Astrocyte (in vitro differentiated cells and primary cell): ENCODE measurements at regions not wholly inside any gene's neighbourhood (a gene's known extent, or its start where the extent isn't known, plus 50 kb on each side); places are given as distances from the start of the nearest gene placed in this dataset.
"Not testable (repeated sequence)": the region's sequence is repeated elsewhere in the genome, so short reads cannot be mapped to it uniquely, and the experiment has no call there.

Experiments used
- DNase-seq: peaks from one replicate; pipeline ENCODE4 v3.0.0-alpha.2; 2010; ENCODE audit warnings: low read depth
- FAIRE-seq: peaks from 2 replicates; lab custom pipeline; 2011; peaks lifted over from hg19 to GRCh38; lab: Jason Lieb, UNC
- H2AFZ ChIP-seq: 2 replicates; pipeline ENCODE4 v1.6.0; 2012; ENCODE audit warnings: low read depth, low read length, inconsistent platforms
- H3K27ac ChIP-seq: 2 replicates; pipeline ENCODE4 v1.5.1; 2011; ENCODE audit warnings: low read depth, low read length, inconsistent platforms
- H3K27me3 ChIP-seq: 2 replicates; pipeline ENCODE4 v1.6.0; 2011; ENCODE audit warnings: low read length, inconsistent platforms; ENCODE audit not compliant: insufficient read depth
- H3K36me3 ChIP-seq: 2 replicates; pipeline ENCODE4 v1.5.1; 2011; ENCODE audit warnings: low read length, inconsistent platforms; ENCODE audit not compliant: insufficient read depth
- H3K4me1 ChIP-seq: 2 replicates; pipeline ENCODE4 v1.5.1; 2011; ENCODE audit warnings: low read length, inconsistent platforms; ENCODE audit not compliant: insufficient read depth
- H3K4me2 ChIP-seq: 2 replicates; pipeline ENCODE4 v1.6.0; 2012; ENCODE audit warnings: low read length, inconsistent platforms
- H3K4me3 ChIP-seq: 2 replicates; pipeline ENCODE4 v1.5.1; 2011; ENCODE audit warnings: low read depth, mild to moderate bottlenecking, low read length, inconsistent platforms; ENCODE audit not compliant: insufficient read depth
- H3K79me2 ChIP-seq: 2 replicates; pipeline ENCODE4 v1.6.0; 2012; ENCODE audit warnings: mild to moderate bottlenecking, low read length, inconsistent platforms; ENCODE audit not compliant: insufficient read depth
- H3K9ac ChIP-seq: 2 replicates; pipeline ENCODE4 v1.6.0; 2012; ENCODE audit warnings: mild to moderate bottlenecking, low read length, inconsistent platforms
- H3K9me3 ChIP-seq: 2 replicates; pipeline ENCODE4 v1.5.1; 2012; ENCODE audit warnings: low read depth, mild to moderate bottlenecking, low read length, inconsistent platforms; ENCODE audit not compliant: insufficient read depth
- H4K20me1 ChIP-seq: 2 replicates; pipeline ENCODE4 v1.6.0; 2012; ENCODE audit warnings: low read length, inconsistent platforms; ENCODE audit not compliant: insufficient read depth
- H3K27ac Mint-ChIP-seq: one replicate; pipeline ENCODE4 v1.8.0; 2021; ENCODE audit warnings: mild to moderate bottlenecking, mixed read lengths; ENCODE audit not compliant: unreplicated experiment
- H3K27me3 Mint-ChIP-seq: one replicate; pipeline ENCODE4 v1.8.0; 2021; ENCODE audit warnings: low read depth, mixed read lengths; ENCODE audit not compliant: unreplicated experiment
- H3K36me3 Mint-ChIP-seq: one replicate; pipeline ENCODE4 v1.8.0; 2021; ENCODE audit warnings: low read depth, mixed read lengths; ENCODE audit not compliant: unreplicated experiment
- H3K4me1 Mint-ChIP-seq: one replicate; pipeline ENCODE4 v1.8.0; 2021; ENCODE audit warnings: low read depth, mixed read lengths; ENCODE audit not compliant: unreplicated experiment
- H3K4me3 Mint-ChIP-seq: one replicate; pipeline ENCODE4 v1.8.0; 2021; ENCODE audit warnings: mild to moderate bottlenecking, moderate library complexity, mixed read lengths; ENCODE audit not compliant: unreplicated experiment
- H3K9me3 Mint-ChIP-seq: one replicate; pipeline ENCODE4 v1.8.0; 2021; ENCODE audit warnings: mild to moderate bottlenecking, mixed read lengths; ENCODE audit not compliant: unreplicated experiment
- EZH2 ChIP-seq: IDR thresholded peaks from 2 replicates; pipeline ENCODE4 v1.6.1; 2012; ENCODE audit warnings: mild to moderate bottlenecking, low read length, inconsistent platforms; ENCODE audit not compliant: insufficient read depth
- TF ChIP-seq, protein P1 (sequence below): IDR thresholded peaks from 2 replicates; pipeline ENCODE4 v1.5.1; 2011; ENCODE audit warnings: low read depth, mild to moderate bottlenecking, inconsistent platforms, low read length, moderate library complexity; ENCODE audit not compliant: insufficient read depth

DNA sequence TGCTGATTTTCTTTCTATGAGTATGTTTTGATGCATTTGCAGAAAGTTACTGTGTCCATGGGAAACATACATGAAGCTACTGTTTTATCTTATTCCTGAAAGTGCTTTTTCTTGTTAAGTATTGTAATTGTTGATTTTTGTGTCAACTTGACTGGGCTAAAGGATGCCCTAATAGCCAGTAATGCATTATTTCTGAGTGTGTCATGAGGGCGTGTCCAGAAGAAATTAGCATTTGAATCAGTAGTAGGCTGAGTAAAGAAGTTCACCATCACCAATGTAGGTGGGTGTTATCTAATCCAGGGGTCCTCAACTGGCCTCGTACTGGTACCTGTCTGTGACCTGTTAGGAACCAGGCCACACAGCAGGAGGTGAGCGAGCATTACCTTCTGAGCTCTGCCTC lies 760.2 kb downstream of the PLA2G4A start:
- H3K9ac ChIP-seq = no peak overlapping the region
- peak; percentile 8 for DNase-seq
- Mint-ChIP-seq H3K4me3 (no peak overlapping the region), H3K36me3 (no peaks in the 10 kb centered on the region), H3K27me3 (no peaks in the 10 kb centered on the region), H3K9me3 (peaks cover 1% of the 10 kb centered on the region), H3K27ac (no peak overlapping the region), H3K4me1 (no peaks in the 10 kb centered on the region)
- H3K27ac ChIP-seq = no peak overlapping the region
- TF ChIP-seq EZH2 = no peak
- TF ChIP-seq, protein P1, sequence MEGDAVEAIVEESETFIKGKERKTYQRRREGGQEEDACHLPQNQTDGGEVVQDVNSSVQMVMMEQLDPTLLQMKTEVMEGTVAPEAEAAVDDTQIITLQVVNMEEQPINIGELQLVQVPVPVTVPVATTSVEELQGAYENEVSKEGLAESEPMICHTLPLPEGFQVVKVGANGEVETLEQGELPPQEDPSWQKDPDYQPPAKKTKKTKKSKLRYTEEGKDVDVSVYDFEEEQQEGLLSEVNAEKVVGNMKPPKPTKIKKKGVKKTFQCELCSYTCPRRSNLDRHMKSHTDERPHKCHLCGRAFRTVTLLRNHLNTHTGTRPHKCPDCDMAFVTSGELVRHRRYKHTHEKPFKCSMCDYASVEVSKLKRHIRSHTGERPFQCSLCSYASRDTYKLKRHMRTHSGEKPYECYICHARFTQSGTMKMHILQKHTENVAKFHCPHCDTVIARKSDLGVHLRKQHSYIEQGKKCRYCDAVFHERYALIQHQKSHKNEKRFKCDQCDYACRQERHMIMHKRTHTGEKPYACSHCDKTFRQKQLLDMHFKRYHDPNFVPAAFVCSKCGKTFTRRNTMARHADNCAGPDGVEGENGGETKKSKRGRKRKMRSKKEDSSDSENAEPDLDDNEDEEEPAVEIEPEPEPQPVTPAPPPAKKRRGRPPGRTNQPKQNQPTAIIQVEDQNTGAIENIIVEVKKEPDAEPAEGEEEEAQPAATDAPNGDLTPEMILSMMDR = no peak
- no peaks in the 10 kb centered on the region for H3K27me3 ChIP-seq
- no peak overlapping the region for H3K4me2 ChIP-seq
- no peaks in the 10 kb centered on the region for H3K79me2 ChIP-seq
- no peak overlapping the region for H2AFZ ChIP-seq
- FAIRE-seq = no peak
- no peak overlapping the region for H3K4me3 ChIP-seq
- H3K9me3 ChIP-seq = no peaks in the 10 kb centered on the region
- H4K20me1 ChIP-seq = no peaks in the 10 kb centered on the region
- H3K4me1 ChIP-seq = no peaks in the 10 kb centered on the region
- H3K36me3 ChIP-seq = no peaks in the 10 kb centered on the region

- H3K9ac ChIP-seq = no peak overlapping the region
- TF ChIP-seq, protein P1 = no peak
- no peaks in the 10 kb centered on the region for H3K27me3 Mint-ChIP-seq
- no peak overlapping the region for H3K4me3 ChIP-seq
- DNase-seq (no peak), FAIRE-seq (no peak)
- H3K4me2 ChIP-seq = no peak overlapping the region
- H3K4me3 Mint-ChIP-seq = no peak overlapping the region
- no peaks in the 10 kb centered on the region for H3K27me3 ChIP-seq
- H3K36me3 ChIP-seq = no peaks in the 10 kb centered on the region
- no peak overlapping the region for H2AFZ ChIP-seq
- no peaks in the 10 kb centered on the region for H3K36me3 Mint-ChIP-seq
- no peak overlapping the region for H3K27ac Mint-ChIP-seq
- H4K20me1 ChIP-seq = no peaks in the 10 kb centered on the region
- no peaks in the 10 kb centered on the region for H3K9me3 Mint-ChIP-seq
- H3K27ac ChIP-seq = no peak overlapping the region
- H3K79me2 ChIP-seq = no peaks in the 10 kb centered on the region
- H3K9me3 ChIP-seq = no peaks in the 10 kb centered on the region
- H3K4me1 Mint-ChIP-seq = no peaks in the 10 kb centered on the region
- H3K4me1 ChIP-seq = no peaks in the 10 kb centered on the region
Observed at GRCh38 chr1:187605736-187606135, 777.0 kb downstream of the PLA2G4A start.

- H3K4me3 ChIP-seq, H3K27me3 ChIP-seq, H3K79me2 ChIP-seq, H3K27ac ChIP-seq, H3K4me1 Mint-ChIP-seq, H3K4me3 Mint-ChIP-seq, H3K36me3 ChIP-seq, H3K9ac ChIP-seq, H3K36me3 Mint-ChIP-seq, H3K4me2 ChIP-seq, H2AFZ ChIP-seq, H3K9me3 ChIP-seq, H3K27ac Mint-ChIP-seq, FAIRE-seq, H3K27me3 Mint-ChIP-seq, H4K20me1 ChIP-seq, H3K4me1 ChIP-seq, DNase-seq: not testable (repeated sequence)
- H3K9me3 Mint-ChIP-seq = peaks cover 14% of the 10 kb centered on the region
Observed at GRCh38 chr1:187615853-187616735, 787.3 kb downstream of the PLA2G4A start.

DNA sequence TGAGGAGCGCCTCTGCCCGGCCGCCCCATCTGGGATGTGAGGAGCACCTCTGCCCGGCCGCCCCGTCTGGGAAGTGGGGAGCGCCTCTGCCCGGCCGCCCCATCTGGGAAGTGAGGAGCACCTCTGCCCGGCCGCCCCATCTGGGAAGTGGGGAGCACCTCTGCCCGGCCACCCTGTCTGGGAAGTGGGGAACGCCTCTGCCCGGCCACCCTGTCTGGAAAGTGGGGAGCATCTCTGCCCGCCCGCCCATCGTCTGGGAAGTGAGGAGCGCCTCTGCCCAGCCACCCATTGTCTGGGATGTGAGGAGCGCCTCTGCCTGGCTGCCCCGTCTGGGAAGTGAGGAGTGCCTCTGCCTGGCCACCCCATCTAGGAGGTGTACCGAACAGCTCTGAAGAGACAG lies 788.1 kb downstream of the PLA2G4A start:
- not testable (repeated sequence) for H3K36me3 ChIP-seq, H3K4me3 Mint-ChIP-seq, H3K9ac ChIP-seq, H3K27ac Mint-ChIP-seq, H3K27me3 ChIP-seq, H3K4me2 ChIP-seq, H3K4me1 ChIP-seq, H3K36me3 Mint-ChIP-seq, H3K27ac ChIP-seq, H3K9me3 ChIP-seq, DNase-seq, H3K79me2 ChIP-seq, FAIRE-seq, H3K4me3 ChIP-seq, H3K4me1 Mint-ChIP-seq, H2AFZ ChIP-seq, H3K27me3 Mint-ChIP-seq, H4K20me1 ChIP-seq
- H3K9me3 Mint-ChIP-seq = peaks cover 14% of the 10 kb centered on the region
